Inflammatory macrophage (primary cell): ENCODE measurements at regions not wholly inside any gene's neighbourhood (a gene's known extent, or its start where the extent isn't known, plus 50 kb on each side); places are given as distances from the start of the nearest gene placed in this dataset.
A peak's percentile ranks its signal among the peaks of the same experiment; 100 is the strongest.

Source experiments
- DNase-seq, 2 donors: peaks; one replicate each; pipeline ENCODE4 v3.0.0-alpha.2; 2020 to 2022

DNA sequence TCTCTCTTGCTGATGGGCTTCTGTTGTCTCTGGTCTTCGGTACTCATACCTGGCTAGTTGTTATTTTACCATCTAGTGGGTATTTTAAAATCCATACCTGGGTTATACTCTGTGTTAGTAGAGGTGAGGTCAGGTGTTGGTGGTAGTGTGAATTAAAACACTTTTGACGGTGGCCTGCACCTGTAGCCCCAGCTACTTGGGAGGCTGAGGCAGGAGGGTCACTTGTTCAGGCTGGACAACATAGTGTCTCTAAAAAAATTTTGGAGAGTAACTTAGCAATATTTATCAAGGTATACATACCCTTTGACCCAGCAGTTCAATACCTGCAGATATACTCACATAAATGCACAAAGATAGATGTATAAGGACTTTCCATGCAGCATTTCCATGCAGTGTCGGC is 55.4 kb downstream of the GSX1 start:
- DNase-seq = no peak

DNA sequence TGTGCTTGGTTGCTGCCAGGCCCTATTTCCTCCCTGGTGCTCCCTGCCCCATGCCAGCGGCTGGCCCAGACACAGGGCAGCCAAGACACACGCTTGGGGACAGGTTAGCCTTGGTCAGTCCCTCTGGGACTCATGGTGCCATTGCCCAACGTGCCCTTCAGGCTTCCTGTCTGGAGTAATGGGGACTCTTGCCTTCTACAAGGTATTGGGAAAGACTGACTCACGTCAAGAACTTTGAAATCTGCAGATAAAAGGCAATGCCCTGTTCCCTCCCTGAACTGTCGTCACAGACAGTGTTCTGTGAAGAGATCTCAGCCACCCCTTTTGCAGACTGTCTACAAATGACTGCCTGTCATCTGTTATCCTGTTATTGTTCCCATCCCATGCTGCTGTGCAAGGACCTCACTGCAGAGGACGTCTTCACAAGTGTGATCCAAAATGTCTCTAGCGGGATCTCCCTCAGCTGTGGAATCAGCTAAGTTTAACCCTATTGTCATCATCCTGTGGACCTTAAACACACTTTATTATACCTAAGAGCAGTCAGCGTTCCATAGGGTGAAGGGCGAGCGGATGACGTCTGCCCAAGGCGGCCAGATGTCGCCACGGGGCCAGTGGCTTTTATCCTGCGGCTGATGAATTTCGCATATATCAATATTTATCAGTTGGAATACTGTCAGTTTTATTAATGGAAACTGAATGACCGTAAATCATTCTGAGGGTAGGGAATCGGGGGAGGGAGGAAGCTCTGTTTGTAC is 59.0 kb downstream of the GSX1 start:
- no peak for DNase-seq

DNA sequence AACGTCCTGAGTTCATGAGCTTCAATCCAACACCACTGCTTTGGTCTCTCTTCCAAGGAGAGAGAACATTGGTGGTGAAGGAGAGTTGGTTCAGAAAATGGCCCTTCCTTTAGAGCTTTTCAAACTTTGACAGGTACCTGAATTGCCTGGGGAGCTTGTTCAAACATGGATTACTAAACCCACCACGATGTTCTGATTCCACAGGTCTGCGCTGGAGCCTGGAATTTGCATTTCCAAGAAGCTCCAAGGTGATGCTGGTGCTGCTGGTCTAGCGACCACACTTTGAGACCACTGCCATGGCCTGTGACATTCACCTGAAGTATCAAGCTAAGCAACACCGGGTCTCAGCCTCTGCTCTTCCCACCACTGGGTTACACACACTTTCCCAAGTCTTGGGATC is 60.2 kb downstream of the GSX1 start:
- no peak for DNase-seq

DNA sequence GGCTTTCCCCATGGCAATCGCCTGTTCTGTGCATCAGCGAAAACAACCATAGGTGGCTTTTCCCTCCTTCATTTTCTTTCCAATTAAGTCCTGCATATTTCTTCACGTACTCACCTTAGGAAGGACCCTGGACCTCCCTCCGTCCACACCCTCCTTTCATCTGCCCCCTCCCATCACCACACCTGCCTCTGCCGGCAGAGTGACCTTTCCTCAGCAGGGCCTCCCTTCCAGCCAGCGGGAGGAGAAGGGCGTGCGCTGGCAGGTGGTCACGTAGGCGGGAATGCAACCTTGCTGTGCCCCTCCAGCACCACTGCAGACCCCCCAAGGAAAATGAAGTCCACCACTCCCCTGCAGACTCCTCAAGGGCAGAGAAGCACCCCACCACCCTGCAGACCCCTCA is 61.1 kb downstream of the GSX1 start:
- no peak for DNase-seq

DNA sequence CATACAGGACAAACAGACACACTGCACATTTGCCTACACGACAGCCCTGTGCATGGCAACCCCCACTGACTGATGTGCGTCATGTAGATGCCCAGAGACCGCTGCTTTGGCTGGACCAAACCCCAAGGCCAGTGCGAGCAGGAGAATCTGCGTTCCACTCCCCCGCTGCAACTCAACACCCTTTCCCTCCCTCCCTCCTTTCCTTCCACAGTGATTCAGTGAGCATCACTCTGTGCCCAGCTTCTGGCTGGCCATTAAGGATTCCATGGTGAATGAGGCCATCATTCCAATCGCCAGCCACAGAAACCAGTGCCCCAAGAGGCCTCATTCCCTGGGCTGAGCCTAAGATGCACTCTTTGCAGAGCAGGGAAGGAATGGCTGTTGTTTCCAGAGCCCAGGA is 61.6 kb downstream of the GSX1 start:
- no peak for DNase-seq

DNA sequence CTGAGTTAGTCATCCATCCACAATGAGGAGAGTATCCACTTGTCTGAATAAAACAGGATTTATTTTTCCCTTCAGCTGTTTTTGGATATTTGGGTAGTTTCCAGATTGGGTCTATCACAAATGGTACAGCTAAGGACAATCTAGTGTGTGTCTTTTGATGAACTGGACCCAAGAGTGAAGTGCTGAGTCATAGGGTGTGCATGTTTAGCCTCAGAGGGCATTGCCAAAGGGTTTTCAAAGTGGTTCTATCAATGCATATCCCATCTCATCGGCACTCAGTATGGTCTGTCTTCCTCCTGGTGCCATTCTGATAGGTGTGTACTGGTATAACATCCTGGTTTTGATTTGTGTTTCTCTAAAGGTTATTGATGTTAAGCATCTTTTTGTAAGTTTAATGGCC is 62.3 kb downstream of the GSX1 start:
- no peak for DNase-seq

DNA sequence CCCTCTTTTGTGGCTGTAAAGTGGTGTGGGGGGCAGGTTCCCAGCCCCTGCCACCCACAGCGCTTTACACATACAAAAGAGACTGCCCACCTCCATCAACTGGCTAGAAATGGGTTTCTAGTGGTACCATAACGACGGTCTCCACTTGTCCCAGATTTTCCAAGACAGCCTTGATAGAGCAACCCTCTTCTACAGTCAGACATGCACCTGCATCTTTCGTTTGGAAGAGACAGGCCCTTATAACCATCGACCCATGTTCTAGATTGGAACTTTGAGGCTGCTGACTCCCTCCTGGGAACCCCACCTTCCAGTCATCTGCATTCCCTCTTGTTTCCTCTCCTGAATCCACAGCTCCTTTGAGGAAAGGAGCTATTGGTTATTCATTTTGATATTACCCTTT is 63.1 kb downstream of the GSX1 start:
- DNase-seq = no peak

DNA sequence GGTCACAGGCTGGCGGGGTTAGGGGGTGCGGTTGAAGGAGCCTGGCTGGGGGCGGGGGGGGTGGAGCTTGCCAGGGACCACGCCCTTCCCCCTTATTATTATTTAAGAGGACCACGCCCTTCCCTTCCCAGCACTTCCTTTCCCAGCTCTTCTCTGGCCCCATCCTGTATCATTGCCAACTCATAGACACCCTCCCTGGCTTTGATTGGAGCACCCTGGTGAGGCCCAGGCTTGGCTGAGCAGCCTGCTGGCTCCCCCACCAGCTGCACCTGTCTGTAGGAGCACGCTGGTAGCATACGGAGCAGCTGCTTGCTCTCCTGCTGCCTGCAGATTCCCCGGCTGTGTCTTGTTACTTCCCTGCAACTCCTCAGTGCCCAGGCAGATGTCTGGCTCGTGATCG is 62.5 kb upstream of the PDX1 start:
- DNase-seq = no peak

DNA sequence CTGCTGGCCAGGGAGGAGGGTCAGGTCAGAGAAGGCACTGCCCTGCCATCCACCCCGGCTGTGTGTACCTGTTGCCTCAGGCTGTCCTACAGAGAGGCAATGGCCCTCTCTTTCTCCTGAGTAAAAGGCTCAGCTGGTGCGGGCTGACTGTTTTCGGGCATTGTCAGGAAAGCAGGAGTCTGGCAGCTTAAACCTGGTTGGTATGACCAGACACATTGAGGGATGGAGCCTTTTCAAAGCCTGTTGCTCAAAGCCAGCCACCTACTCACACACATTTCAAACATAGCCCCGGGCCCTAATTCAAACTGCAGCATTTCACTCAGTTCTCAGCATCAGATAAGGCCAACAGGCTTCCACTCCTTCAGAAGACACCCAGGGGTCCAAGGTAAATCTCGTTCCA is 61.8 kb upstream of the PDX1 start:
- no peak for DNase-seq

DNA sequence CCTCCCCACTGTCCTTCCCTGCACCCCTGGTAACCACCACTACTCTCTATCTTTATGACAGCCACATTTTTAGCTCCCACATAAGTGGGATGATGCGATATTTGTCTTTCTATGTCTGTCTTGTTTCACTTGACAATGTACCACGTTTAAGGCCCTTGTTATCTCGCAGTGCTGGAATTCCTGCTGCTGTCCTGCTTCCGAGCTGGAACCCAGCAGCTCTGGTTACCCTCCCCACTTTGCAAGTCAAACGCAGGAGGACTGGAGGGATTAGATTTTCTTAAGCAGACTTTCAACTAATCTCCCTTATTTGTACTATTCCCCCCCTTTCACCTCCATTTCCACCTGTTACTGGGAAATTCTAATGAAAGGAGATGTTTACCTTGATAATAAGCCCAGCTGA is 59.1 kb upstream of the PDX1 start:
- DNase-seq = no peak

DNA sequence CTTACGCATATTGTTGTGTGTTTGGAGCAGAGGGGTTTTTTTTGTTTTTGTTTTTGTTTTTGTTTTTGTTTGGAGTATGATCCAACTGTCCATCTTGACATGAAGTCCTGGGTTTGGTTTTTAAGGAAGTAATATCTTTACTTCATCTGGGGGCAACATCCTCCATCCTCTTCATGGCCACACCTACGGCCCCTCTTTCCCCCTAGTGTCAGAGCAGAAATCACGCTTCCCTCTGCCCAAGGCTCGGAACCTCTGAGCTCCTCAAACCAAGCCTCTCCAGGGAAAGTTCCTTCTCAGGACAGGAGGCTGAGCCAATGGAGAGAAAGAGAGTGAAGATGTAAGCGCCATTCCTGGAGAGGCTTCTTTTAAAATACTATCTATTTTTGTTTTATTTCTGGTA is 58.6 kb upstream of the PDX1 start:
- DNase-seq = no peak

DNA sequence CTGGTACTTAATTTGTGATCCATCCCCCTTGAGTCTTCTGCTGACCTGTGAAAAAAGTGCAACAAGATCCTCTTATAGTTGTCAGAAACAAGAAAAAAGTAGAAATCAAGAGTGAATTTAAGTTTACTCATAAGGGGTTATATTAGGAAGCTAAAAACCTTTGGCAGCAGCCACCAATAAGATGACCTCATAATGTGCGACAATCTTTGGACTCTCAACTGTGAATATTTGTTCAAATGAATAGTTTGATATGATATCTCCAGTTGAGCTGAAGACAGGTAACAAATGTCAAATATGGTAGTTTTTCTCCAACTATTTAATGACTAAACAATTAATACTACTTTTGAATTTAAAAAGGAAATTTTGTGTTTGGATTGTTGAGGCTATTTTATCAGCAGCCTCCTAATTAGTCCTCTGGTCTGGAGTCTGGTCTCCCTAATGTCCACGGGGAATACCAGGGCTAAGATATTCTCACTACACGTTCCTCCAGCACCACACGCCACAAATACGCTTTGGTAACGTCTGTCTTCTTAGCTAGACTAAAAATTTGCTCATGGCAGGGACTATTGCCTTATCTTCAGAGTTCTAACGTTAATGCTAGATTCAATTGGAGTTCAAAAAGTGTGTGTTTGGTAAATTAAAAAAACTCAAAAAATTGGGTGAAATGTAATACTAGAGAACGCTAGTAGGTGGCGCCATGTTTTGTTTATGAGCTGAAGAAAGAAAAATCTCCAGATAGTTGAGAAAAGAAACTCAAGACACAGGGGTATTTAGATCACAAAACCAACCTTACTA is 51.0 kb upstream of the PDX1 start:
- peak; percentile 6 to 24 for DNase-seq

DNA sequence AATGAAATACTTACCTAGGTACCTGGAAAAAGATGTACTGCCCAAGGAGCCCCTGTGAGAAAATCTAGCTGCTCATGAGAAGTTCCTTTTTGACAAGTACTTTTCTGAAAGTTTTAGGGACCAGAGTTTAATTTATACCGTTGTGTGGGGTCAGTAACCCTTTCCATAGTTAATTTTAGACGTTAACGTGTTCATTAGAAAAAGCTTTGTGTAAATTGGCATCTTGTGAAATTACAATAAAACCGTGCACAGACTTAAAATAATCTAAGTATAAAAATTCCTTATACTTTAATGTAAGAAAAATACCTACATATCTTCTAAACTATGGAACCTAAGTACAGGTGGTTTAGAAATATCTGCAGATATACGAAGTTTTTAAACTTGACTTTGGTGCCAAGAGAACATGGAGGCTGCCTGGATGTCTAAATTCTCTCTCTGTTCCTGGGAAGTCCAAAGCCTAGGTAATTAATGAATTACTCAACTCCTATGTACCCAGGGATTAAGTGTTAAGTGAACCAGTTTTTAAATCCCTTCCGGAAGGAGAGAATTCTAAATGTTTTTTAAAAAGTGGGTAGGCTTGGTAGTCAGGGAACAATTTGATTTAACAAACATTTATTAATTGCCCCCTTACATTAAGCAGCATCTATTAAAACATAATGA is 50.2 kb upstream of the PDX1 start:
- no peak for DNase-seq
